Aorta (tissue), 5 donors: ENCODE measurements at regions not wholly inside any gene's neighbourhood (a gene's known extent, or its start where the extent isn't known, plus 50 kb on each side); places are given as distances from the start of the nearest gene placed in this dataset.

Source experiments
- ATAC-seq: fragments of 200-7000 bp; cut with Tn5 transposase; one replicate; pipeline ENCODE4 v1.9.1; 2022; ENCODE audit warnings: moderate library complexity; ENCODE audit not compliant: low FRiP score
- DNase-seq, 2 donors: peaks; one replicate each; pipeline ENCODE4 v3.0.0-alpha.2; 2020
- H3K27ac ChIP-seq, 2 donors: one replicate each; pipeline ENCODE4 v1.5.1; 2013; ENCODE audit warnings: low read length in 2 of 2, mild to moderate bottlenecking in 2 of 2, moderate library complexity in 2 of 2, control low read depth in 1 of 2, inconsistent platforms in 1 of 2, low read depth in 1 of 2
- H3K27me3 ChIP-seq, 2 donors: one replicate each; pipeline ENCODE4 v1.6.1; 2013; ENCODE audit warnings: control low read depth in 1 of 2, low read length in 1 of 2, mild to moderate bottlenecking in 1 of 2, moderate library complexity in 1 of 2; ENCODE audit not compliant: insufficient read depth in 2 of 2, control insufficient read depth in 1 of 2
- H3K36me3 ChIP-seq, 2 donors: one replicate each; pipeline ENCODE4 v1.6.1; 2013; ENCODE audit warnings: control low read depth in 1 of 2, low read length in 1 of 2, mild to moderate bottlenecking in 1 of 2; ENCODE audit not compliant: insufficient read depth in 2 of 2, control insufficient read depth in 1 of 2
- H3K4me1 ChIP-seq, 2 donors: one replicate each; pipeline ENCODE4 v1.6.1; 2013; ENCODE audit warnings: low read length in 2 of 2, control low read depth in 1 of 2, mild to moderate bottlenecking in 1 of 2, moderate library complexity in 1 of 2; ENCODE audit not compliant: insufficient read depth in 2 of 2, control insufficient read depth in 1 of 2
- H3K4me3 ChIP-seq, 2 donors: one replicate each; pipeline ENCODE4 v1.5.1; 2013; ENCODE audit warnings: low read length in 2 of 2, control low read depth in 1 of 2, mild to moderate bottlenecking in 1 of 2
- H3K9me3 ChIP-seq: one replicate; pipeline ENCODE4 v1.6.1; 2013; ENCODE audit warnings: mild to moderate bottlenecking, low read length; ENCODE audit not compliant: control insufficient read depth
- WGBS, 2 donors: extraction: QIAGEN DNeasy Blood & Tissue Kit; methylation state at CpG; one replicate each; pipeline ENCODE4 v1.1.7; 2013; 5-methylcytosine and 5-hydroxymethylcytosine counted together
- intact Hi-C, 2 donors: fragments of 100-400 bp; cut with DNase I; formaldehyde crosslinking; loops; one replicate each; pipeline versions ENCODE4 v1.14.2 to v1.15.0; 2022
- donor health status: healthy with polysubstance abuse.
- donor health status: Bipolar disorder and iron deficiency.
- donor health status: DM: no; HTN: no; CAD: no.
- donor health status: DM: no; HTN: no; CAD: no.
- donor health status: DM: yes; HTN: yes; CAD: no.

DNA sequence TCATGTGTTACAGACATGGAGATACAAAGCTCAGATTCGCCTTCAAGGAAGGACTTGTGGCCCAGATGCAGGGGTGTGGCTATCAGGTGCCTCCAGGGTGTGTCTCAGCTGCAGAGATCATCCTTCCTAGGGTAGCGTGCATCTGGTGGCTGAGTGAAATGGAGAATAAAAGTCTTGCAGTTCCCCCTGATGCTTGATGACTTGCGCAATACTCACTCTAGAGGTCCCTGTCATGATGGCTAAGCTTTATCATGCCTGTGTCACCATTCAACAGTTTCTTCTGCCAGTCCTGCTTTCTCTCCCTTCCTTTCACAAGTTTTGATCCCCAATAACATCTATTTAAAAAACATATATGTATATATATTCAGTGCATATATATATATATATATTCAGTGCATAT is 228.1 kb downstream of the PAX1 start:
- no peak overlapping the region for H3K27ac ChIP-seq
- 87 to 88% methylated on average over 3 of the region's 3 CpGs for WGBS, 2 donors
- no peaks in the 10 kb centered on the region for H3K9me3 ChIP-seq
- no peak overlapping the region for H3K4me3 ChIP-seq
- H3K36me3 ChIP-seq = no peaks in the 10 kb centered on the region
- no peaks in the 10 kb centered on the region for H3K4me1 ChIP-seq
- no peak for ATAC-seq
- DNase-seq = no peak
- no peaks in the 10 kb centered on the region for H3K27me3 ChIP-seq
- intact Hi-C loops = no loop called here

GRCh38 chr20:21921251-21921650 is 215.8 kb downstream of the PAX1 start:
- WGBS, 2 donors = 11 to 30% methylated on average over 5 of the region's 5 CpGs
- DNase-seq (no peak), ATAC-seq (no peak)
- Histone ChIP-seq H3K36me3 (no peaks in the 10 kb centered on the region), H3K4me1 (no peaks in the 10 kb centered on the region), H3K9me3 (peaks cover under 1% of the 10 kb centered on the region), H3K27ac (no peak overlapping the region), H3K4me3 (no peak overlapping the region), H3K27me3 (no peaks in the 10 kb centered on the region)
- intact Hi-C loops = no loop called here

DNA sequence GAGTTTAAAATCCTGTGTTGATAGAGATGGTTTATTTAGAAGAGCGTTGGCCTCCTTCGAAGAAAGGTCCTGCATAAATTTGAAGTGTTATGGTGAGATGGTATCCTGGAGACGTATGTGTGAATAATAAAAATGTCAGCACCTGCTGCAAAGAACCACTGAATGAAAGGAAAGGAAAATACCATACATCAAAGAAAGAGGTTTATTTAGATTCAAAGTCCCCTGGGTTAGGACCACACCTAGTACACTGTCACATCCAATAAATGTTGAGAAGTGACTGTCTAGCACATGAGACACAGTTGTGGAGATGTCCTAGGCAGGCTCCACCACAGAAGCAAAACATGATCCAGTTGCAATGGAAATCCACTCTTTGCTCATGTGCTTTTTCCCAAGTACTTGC is 214.7 kb downstream of the PAX1 start:
- 11 to 34% methylated on average over 3 of the region's 3 CpGs for WGBS, 2 donors
- ATAC-seq (no peak), DNase-seq (no peak)
- no peaks in the 10 kb centered on the region for H3K36me3 ChIP-seq
- no peak overlapping the region for H3K27ac ChIP-seq
- intact Hi-C loops = no loop called here
- H3K4me1 ChIP-seq = no peaks in the 10 kb centered on the region
- no peaks in the 10 kb centered on the region for H3K9me3 ChIP-seq
- no peaks in the 10 kb centered on the region for H3K27me3 ChIP-seq
- H3K4me3 ChIP-seq = no peak overlapping the region

GRCh38 chr20:21918398-21918797 is 212.9 kb downstream of the PAX1 start:
- no peak for ATAC-seq
- H3K9me3 ChIP-seq = no peaks in the 10 kb centered on the region
- no peak overlapping the region for H3K27ac ChIP-seq
- no peak overlapping the region for H3K4me3 ChIP-seq
- H3K4me1 ChIP-seq = no peaks in the 10 kb centered on the region
- H3K27me3 ChIP-seq = no peaks in the 10 kb centered on the region
- H3K36me3 ChIP-seq = no peaks in the 10 kb centered on the region
- intact Hi-C loops = no loop called here
- 76 to 78% methylated on average over 7 of the region's 7 CpGs for WGBS, 2 donors
- no peak for DNase-seq

GRCh38 chr20:21902391-21902790 is 196.9 kb downstream of the PAX1 start:
- DNase-seq = no peak
- 77 to 83% methylated on average over 3 of the region's 3 CpGs for WGBS, 2 donors
- no peak overlapping the region for H3K4me3 ChIP-seq
- intact Hi-C loops = no loop called here
- no peak overlapping the region for H3K27ac ChIP-seq
- no peaks in the 10 kb centered on the region for H3K27me3 ChIP-seq
- ATAC-seq = no peak
- no peaks in the 10 kb centered on the region for H3K4me1 ChIP-seq
- no peaks in the 10 kb centered on the region for H3K9me3 ChIP-seq
- H3K36me3 ChIP-seq = no peaks in the 10 kb centered on the region

DNA sequence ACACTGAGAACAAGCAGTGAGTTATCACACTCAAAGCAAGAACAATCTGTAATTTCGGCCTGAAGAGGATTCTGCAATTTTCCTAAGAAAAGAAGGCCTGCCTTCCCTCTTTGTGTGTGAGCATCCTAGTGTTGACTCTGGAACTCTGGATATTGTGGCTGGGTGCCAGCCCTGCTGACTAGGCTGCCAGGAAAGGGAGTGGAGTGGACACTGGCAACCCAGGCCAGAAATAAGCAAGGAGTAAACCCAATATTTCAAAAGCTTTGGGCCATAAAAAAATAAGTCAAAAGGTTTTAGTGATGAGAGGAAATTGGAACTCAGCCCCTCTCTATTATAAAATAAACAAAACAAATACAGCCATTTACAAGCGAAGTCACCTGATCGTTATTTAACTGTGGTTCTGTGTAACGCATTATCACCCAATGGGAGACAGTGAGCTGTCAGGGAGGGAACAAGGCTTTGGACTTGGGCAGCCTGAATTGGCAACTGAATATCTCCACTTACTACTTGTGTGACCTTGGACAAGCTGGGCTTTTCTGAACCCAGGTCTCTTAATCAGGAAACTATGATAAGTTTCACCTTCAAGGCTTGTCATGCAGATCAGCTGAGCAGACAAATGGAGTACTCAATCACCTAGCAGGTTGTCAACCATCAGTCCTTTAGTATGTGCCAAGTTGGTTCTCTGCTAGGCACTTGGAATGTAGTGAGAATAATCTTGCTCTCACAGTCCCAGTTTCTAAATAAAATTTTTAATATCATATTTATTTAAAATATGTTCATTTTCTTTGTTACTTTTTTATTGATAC is 196.2 kb downstream of the PAX1 start:
- Histone ChIP-seq H3K27me3 (no peaks in the 10 kb centered on the region), H3K36me3 (no peaks in the 10 kb centered on the region), H3K4me1 (no peaks in the 10 kb centered on the region), H3K9me3 (no peaks in the 10 kb centered on the region), H3K4me3 (no peak overlapping the region), H3K27ac (no peak overlapping the region)
- intact Hi-C loops = no loop called here
- DNase-seq (peak; percentile 83 to 87), ATAC-seq (peak; percentile 84)
- WGBS, 2 donors = 65 to 70% methylated on average over 4 of the region's 4 CpGs

DNA sequence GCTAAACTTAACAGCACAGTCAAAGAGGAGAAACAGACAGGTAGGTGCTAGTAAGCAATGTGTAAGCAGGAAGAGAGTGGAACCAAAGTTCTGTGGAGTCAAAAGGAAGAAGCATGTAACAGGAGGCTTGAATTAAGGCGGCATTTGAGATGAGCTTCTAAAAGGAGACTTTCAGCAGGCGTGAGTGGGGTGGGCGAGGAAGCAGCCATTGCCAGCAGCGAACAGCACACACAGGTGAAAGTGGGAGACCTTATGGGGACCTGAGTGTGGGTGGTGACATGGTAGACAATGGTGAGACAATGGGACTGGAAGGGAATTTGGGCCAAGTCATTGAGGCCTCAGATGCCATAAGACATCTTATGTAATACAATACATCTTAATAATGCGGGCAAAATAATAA is 195.0 kb downstream of the PAX1 start:
- Histone ChIP-seq H3K9me3 (no peaks in the 10 kb centered on the region), H3K4me1 (no peaks in the 10 kb centered on the region), H3K27me3 (no peaks in the 10 kb centered on the region), H3K36me3 (no peaks in the 10 kb centered on the region), H3K27ac (no peak overlapping the region), H3K4me3 (no peak overlapping the region)
- ATAC-seq (no peak), DNase-seq (no peak)
- 84 to 91% methylated on average over 5 of the region's 5 CpGs for whole genome bisulfite sequencing, 2 donors
- intact Hi-C loops = no loop called here

GRCh38 chr20:21874921-21875320 is 169.5 kb downstream of the PAX1 start:
- ATAC-seq = no peak
- intact Hi-C loops = no loop called here
- Histone ChIP-seq H3K36me3 (no peaks in the 10 kb centered on the region), H3K4me1 (no peaks in the 10 kb centered on the region), H3K27me3 (no peaks in the 10 kb centered on the region), H3K4me3 (no peak overlapping the region), H3K27ac (no peak overlapping the region), H3K9me3 (no peaks in the 10 kb centered on the region)
- no peak for DNase-seq

DNA sequence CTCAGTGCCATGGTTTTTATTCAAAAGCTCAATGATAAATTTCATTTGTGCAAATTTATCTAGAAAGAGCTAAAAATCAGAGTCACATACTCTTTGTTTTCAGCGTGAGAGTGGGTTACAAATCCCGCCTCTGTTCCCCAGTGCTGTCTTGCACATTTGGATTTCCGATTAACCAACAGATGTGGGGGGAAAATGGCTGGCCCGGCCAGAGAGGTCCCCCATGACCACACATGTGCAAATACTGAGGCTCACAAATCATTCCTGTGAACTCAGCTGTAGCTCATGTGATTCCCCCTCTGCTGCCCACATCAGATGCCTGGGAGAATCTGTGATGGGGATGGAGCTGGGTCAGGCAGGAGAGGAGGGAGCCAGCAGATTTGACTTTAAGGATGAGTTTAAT is 168.7 kb downstream of the PAX1 start:
- ATAC-seq (no peak), DNase-seq (no peak)
- Histone ChIP-seq H3K27ac (no peak overlapping the region), H3K9me3 (no peaks in the 10 kb centered on the region), H3K27me3 (no peaks in the 10 kb centered on the region), H3K4me3 (no peak overlapping the region), H3K36me3 (no peaks in the 10 kb centered on the region), H3K4me1 (no peaks in the 10 kb centered on the region)
- 48 to 55% methylated on average over 4 of the region's 4 CpGs for WGBS, 2 donors
- intact Hi-C loops = no loop called here
